Stimulated activated CD8-positive, alpha-beta memory T cell treated with anti-CD3 and anti-CD28 coated beads, Interleukin-7, amount 100 ng/mL, for 4 hours (primary cell): ENCODE measurements at regions not wholly inside any gene's neighbourhood (a gene's known extent, or its start where the extent isn't known, plus 50 kb on each side); places are given as distances from the start of the nearest gene placed in this dataset.
"Not testable (repeated sequence)": the region's sequence is repeated elsewhere in the genome, so short reads cannot be mapped to it uniquely, and the experiment has no call there.

Experiments used
- DNase-seq, 2 donors: peaks; one replicate each; pipeline ENCODE4 v3.0.0-alpha.2; 2020; ENCODE audit warnings: low read depth in 2 of 2

GRCh38 chr3:194061421-194062030, 74.4 kb upstream of the HES1 start:
- DNase-seq: no peak

- DNase-seq: no peak
These were observed 73.1 kb upstream of the HES1 start for GRCh38 chr3:194062830-194063229.

- no peak for DNase-seq
These were observed 71.3 kb upstream of the HES1 start for GRCh38 chr3:194064380-194065332.

DNA sequence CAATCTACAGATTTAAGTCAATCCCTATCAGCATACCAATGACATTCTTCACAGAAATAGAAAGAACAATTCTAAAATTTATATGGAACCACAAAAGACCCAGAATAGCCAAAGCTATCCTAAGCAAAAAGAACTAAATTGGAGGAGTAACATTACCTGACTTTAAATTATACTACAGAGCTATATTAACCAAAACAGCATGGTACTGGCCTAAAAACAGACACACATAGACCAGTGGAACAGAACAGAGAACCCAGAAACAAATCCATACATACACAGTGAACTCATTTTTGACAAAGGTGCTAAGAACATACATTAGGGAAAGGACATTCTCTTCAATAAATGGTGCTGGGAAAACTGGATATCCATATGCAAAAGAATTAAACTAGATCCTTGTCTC, 68.6 kb upstream of the HES1 start:
- not testable (repeated sequence) for DNase-seq

GRCh38 chr3:194067949-194068362, 68.0 kb upstream of the HES1 start:
- DNase-seq: no peak

DNA sequence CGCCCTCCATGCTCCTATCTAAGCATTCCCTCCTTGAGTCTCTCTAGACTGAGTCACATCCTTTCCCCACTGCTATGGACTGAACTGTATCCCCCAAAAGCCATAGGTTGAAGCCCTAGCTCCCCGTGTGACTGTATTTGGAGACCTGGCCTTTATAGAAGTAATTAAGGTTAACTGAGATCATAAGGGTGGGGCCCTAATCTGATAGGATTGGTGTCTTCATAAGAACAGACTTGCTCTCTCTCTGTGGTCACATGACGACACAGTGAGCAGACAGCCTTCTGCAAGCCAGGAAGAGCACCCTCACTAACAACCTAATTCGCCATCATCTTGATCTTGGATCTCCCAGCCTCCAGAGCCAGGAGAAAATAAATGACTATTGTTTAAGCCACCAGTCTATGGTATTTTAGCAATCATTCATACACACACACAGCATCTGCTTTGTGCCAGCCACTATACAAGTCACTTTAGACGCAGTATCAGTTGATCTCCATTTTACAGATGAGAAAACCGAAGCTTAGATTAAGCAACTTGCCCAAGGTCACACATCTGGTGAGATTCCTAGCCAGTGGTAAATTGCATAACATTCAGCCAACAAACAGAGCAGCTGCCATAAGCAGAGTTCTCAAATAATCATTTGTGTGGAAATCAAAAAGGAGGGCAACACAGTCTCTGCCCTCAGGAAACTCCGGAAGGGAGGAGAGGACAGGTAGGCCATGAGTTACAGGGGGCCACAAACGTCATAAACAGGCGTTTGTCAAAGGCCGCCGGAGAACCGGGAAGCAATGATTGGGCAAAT, 66.3 kb upstream of the HES1 start:
- no peak for DNase-seq

DNA sequence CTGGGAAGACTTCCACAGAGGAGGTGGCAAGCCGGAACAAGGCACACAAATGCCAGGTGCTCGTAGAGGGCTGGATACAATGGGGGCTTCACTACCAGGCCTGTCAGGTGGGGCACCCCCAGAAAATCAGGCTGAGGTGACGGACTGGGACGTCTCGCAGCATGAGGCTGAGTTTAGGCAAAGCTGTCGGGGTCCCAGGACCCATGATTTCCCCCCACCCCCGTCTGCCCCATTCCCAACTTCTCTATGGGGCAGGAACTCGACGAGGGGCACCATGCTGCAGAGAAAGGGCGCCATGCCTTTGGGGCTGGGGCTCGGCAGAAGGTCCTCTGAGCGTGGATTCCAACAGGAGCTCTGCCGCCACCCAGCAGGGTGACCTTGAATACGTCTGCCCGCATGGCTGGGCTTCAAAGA, 65.7 kb upstream of the HES1 start:
- no peak for DNase-seq

DNA sequence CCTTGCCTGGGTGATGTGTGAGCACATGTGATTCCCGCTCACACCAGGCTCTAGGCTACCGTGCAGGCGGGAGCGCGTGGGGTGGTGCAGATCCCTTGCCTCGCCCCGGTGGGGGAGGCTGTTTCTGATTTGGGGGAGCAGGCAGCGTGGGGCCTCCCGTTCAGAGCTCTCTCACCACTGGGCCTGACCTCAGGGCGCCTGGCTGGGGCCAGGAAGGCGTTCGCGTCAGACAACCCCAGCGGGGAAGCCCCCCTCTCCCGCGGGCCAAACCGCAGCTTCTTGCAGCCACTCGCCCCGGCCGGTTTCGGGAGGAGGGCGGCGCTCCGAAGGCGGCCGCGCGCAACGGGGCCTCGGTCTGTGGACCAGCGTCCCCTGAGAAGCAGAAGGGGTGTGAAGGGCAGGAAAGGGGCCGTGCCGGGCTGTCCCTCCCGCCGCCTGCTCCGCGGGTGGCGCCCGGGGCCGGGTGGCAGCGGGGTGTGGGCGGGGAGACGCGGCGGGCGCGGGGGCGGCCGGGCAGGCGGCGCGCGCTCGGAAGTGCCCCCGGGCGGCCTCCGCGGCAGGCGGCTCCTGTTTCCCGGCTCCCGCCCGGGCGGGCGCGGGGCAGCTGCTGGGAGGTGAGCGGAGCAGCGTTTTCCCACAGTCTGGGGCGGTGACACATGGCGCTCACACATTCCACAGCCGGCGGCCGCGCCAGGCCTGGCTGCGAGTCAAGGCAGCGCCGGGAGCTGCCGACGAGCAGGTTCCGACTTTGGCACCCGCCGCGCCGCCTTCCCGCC, 65.1 kb upstream of the HES1 start:
- peak; percentile 33 to 70 for DNase-seq

GRCh38 chr3:194072097-194072428, 63.9 kb upstream of the HES1 start:
- DNase-seq: no peak

DNA sequence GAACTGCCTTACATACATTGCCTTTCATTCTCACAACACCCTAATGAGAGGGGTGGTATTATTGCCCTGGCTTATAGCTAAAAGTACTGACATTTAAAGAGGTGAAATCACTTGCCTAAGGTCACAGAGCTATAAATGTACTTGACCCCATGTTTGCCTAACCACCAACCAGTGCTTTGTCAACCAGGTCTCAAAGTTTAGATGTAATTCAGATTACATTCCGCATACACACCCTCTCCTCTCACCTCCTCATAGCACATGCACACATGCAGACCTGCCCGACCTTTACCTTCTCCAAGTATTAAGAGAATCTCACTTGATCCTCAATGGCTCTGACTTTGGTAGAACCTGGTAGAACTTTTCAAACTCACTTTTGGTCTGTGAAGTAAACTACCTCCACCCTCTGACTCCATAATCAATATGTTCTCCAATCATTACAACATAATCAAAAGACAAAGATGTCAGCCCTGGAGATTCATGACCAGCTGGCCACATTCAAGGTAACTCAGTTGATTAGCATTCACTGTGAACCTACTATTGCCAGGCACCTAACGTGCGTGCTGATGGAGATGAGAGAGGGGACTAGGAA, 63.2 kb upstream of the HES1 start:
- no peak for DNase-seq

GRCh38 chr3:194073926-194074325, 62.0 kb upstream of the HES1 start:
- no peak for DNase-seq

DNA sequence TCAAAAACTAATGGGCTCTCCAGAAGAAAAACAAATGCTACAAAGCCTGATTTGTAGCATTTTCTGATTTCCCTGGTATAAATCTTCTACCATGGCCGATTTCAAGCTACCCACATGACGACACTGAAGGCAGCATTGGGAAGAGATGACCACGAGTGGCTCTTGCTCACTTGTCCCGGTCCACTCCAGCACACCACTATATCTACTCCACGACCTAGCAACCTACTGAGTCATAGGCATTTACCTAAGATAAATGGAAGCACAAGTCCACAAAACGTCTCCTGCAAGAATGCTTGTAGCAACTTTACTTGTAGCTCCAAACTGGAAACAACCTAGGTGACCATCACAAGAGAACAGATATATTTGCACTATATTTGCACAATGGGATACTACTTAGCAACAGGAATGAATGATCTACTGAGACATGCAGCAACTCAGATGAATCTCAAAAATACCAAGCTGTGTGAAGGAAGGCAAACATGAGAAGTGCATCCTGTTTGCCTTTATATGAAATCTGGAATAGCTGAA, 60.8 kb upstream of the HES1 start:
- DNase-seq: no peak

DNA sequence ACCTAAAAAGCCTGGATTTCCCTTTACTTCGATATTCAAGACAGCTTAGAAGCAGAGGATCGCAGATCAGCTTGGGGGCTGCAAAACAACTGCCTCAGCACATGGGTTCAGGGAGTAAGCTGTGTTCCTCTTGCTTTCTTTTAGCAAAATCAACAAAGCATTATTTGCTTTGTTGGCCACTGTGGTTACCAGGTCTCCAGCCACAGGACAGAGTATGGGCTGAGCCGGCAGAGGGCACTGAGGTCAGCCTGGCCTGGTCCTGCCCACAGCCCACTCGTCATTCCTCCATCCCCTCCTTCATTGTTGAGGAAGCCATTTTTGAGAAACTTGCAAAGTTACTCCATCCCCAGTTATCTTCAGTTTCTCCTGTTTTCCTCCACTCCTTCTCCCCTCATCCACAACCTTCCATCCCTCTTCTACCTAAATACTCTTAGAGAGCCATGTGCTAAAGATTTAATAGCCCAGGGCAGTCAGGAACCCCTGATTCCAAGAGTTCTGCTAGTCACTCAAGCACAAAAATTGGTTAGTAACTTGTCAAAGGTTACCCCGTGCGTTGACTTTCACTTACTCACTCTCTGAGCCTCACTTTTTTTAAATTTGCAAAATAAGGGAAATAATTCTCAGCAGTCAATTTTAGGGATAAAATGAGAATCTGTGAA, 60.0 kb upstream of the HES1 start:
- no peak for DNase-seq

- DNase-seq: no peak
These were observed 59.5 kb upstream of the HES1 start for GRCh38 chr3:194076475-194076874.

DNA sequence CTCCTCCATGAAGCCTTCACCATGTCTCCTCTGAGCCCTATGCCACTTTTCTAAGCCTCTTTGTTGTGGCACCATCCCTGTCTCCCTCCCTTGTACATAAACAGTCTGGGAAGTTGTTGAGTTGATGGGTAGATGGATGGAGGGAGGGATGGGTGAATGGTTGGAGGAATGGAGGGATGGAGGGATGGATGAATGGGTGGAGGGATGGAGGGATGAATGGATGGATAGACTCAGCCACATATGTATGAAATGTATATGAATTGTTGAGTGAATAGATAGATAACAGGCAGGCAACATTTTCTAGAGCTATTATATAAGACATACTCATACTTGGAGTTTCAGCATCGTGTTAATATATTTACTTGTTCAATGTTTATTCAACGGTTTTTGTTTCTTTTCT, 58.3 kb upstream of the HES1 start:
- DNase-seq: no peak

DNA sequence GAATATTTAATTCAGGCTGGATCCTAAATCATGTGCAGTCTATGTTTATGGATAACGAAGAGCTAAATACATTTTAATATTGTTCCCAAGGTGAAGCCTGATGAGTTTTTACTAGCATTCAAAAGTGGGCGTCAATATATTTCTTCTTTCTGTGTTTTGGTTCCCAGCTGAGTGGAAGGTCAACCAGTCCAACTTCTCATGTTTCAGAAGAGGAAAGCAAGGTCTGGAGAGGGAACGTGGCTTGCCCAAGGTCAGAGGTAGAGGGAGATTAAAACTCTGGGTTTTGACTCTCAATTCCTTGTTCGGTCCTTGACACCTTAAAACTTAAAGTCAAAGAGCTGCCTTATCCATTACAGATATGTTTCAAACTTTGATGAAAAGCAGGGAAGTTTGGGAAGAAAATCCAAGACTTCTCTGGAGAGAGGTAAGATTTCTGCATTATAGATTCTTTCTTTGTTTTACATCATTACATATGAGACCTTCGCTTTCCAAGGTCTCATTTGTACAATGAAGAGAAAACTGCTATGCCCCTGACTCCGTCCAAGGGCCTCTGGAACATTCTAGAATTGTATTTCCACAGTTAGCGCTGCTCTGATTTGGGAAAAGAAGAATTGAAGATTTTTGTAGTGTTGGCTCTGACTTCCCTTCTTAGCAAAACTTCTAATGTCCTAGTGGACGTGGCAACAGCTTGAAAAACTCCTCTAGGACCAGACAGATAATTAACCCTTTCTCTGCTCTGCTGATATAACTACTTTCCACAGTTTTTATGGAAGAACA, 57.7 kb upstream of the HES1 start:
- DNase-seq: no peak

GRCh38 chr3:194079702-194080172, 56.2 kb upstream of the HES1 start:
- no peak for DNase-seq

- DNase-seq: no peak
These were observed 55.5 kb upstream of the HES1 start for GRCh38 chr3:194080436-194080835.

GRCh38 chr3:194080913-194081800, 54.8 kb upstream of the HES1 start:
- no peak for DNase-seq
